GM23338 (cell line): ENCODE measurements at regions not wholly inside any gene's neighbourhood (a gene's known extent, or its start where the extent isn't known, plus 50 kb on each side); places are given as distances from the start of the nearest gene placed in this dataset.

Experiments used
- CREB1 ChIP-seq: fragments of 250-450 bp; sonication (Bioruptor Pico); IDR thresholded peaks from 2 replicates; pipeline ENCODE4 v1.5.0; 2020; ENCODE audit warnings: low read depth, mild to moderate bottlenecking, moderate library complexity
- EZH2 ChIP-seq: fragments of 200-600 bp; sonication (generic); IDR thresholded peaks from one replicate; pipeline ENCODE4 v1.8.0; 2017; ENCODE audit warnings: antibody characterized with exemption, mild to moderate bottlenecking, low read depth; ENCODE audit not compliant: unreplicated experiment
- EZH2phosphoT487 ChIP-seq: fragments of 200-600 bp; sonication (generic); IDR thresholded peaks from one replicate; pipeline ENCODE4 v1.8.1; 2018; ENCODE audit warnings: antibody characterized with exemption; ENCODE audit not compliant: unreplicated experiment
- JUNB ChIP-seq: IDR thresholded peaks from one replicate; pipeline ENCODE4 v1.6.1; 2016; ENCODE audit warnings: antibody characterized with exemption; ENCODE audit not compliant: unreplicated experiment
- POLR2AphosphoS5 ChIP-seq: IDR thresholded peaks from 2 replicates; pipeline ENCODE4 v1.6.1; 2016; ENCODE audit warnings: antibody characterized with exemption, low read depth
- STAT1 ChIP-seq: IDR thresholded peaks from one replicate; pipeline ENCODE4 v1.6.1; 2016; ENCODE audit warnings: antibody characterized with exemption; ENCODE audit not compliant: unreplicated experiment
- ZNF331 ChIP-seq: fragments of 250-450 bp; sonication (Bioruptor Pico); IDR thresholded peaks from 2 replicates; pipeline ENCODE4 v1.5.0; 2020; ENCODE audit warnings: low read depth, mild to moderate bottlenecking, moderate library complexity
- TF ChIP-seq, protein P1 (sequence below), 2 experiments: fragments of 200-600 bp in 1 of 2; sonication (generic) in 1 of 2; conservative IDR thresholded peaks; 2 replicates each; pipeline versions ENCODE4 v1.5.1 to v1.6.1; 2016 to 2017; ENCODE audit warnings: antibody characterized with exemption in 2 of 2, low read depth in 2 of 2, mild to moderate bottlenecking in 2 of 2, moderate library complexity in 1 of 2
- TF ChIP-seq, protein P2 (sequence below): IDR thresholded peaks from one replicate; pipeline ENCODE4 v1.6.1; 2018; ENCODE audit warnings: antibody characterized with exemption; ENCODE audit not compliant: unreplicated experiment
- TF ChIP-seq, protein P3 (sequence below): IDR thresholded peaks from 2 replicates; pipeline ENCODE4 v1.6.1; 2016; ENCODE audit warnings: antibody characterized with exemption

DNA sequence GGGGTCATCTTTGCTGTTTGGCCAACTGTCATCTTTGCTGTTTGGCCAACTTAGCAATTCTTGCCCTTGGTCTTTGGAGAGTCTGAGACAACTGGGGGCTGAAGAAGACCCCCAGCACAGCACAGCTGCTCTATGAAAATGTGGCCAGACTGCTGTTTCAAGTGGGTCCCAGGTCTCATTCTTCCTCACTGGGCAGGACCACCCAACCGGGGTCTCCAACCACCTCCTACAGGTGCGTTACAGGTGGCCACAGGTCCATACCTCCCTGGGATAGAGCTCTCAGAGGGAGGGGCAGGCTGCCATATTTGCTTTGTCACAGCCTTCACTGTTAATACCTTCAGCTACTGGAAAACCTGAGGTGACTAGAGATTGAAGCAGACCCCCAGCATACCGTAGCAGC is 82.1 kb upstream of the TCEAL2 start:
- TF ChIP-seq EZH2phosphoT487 (no peak), CREB1 (CRISPR knock-in tag) (no peak), EZH2 (no peak), POLR2AphosphoS5 (no peak), JUNB (no peak), ZNF331 (no peak), STAT1 (no peak)
- TF ChIP-seq, protein P1, sequence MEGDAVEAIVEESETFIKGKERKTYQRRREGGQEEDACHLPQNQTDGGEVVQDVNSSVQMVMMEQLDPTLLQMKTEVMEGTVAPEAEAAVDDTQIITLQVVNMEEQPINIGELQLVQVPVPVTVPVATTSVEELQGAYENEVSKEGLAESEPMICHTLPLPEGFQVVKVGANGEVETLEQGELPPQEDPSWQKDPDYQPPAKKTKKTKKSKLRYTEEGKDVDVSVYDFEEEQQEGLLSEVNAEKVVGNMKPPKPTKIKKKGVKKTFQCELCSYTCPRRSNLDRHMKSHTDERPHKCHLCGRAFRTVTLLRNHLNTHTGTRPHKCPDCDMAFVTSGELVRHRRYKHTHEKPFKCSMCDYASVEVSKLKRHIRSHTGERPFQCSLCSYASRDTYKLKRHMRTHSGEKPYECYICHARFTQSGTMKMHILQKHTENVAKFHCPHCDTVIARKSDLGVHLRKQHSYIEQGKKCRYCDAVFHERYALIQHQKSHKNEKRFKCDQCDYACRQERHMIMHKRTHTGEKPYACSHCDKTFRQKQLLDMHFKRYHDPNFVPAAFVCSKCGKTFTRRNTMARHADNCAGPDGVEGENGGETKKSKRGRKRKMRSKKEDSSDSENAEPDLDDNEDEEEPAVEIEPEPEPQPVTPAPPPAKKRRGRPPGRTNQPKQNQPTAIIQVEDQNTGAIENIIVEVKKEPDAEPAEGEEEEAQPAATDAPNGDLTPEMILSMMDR (conservative IDR thresholded peaks at IDR 0.05; ENCODE audit: low read depth in 2 of 2) = no peak
- TF ChIP-seq, protein P2, sequence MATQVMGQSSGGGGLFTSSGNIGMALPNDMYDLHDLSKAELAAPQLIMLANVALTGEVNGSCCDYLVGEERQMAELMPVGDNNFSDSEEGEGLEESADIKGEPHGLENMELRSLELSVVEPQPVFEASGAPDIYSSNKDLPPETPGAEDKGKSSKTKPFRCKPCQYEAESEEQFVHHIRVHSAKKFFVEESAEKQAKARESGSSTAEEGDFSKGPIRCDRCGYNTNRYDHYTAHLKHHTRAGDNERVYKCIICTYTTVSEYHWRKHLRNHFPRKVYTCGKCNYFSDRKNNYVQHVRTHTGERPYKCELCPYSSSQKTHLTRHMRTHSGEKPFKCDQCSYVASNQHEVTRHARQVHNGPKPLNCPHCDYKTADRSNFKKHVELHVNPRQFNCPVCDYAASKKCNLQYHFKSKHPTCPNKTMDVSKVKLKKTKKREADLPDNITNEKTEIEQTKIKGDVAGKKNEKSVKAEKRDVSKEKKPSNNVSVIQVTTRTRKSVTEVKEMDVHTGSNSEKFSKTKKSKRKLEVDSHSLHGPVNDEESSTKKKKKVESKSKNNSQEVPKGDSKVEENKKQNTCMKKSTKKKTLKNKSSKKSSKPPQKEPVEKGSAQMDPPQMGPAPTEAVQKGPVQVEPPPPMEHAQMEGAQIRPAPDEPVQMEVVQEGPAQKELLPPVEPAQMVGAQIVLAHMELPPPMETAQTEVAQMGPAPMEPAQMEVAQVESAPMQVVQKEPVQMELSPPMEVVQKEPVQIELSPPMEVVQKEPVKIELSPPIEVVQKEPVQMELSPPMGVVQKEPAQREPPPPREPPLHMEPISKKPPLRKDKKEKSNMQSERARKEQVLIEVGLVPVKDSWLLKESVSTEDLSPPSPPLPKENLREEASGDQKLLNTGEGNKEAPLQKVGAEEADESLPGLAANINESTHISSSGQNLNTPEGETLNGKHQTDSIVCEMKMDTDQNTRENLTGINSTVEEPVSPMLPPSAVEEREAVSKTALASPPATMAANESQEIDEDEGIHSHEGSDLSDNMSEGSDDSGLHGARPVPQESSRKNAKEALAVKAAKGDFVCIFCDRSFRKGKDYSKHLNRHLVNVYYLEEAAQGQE = no peak
- TF ChIP-seq, protein P3, sequence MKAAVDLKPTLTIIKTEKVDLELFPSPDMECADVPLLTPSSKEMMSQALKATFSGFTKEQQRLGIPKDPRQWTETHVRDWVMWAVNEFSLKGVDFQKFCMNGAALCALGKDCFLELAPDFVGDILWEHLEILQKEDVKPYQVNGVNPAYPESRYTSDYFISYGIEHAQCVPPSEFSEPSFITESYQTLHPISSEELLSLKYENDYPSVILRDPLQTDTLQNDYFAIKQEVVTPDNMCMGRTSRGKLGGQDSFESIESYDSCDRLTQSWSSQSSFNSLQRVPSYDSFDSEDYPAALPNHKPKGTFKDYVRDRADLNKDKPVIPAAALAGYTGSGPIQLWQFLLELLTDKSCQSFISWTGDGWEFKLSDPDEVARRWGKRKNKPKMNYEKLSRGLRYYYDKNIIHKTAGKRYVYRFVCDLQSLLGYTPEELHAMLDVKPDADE = no peak
